VCaP (cell line): ENCODE measurements at regions not wholly inside any gene's neighbourhood (a gene's known extent, or its start where the extent isn't known, plus 50 kb on each side); places are given as distances from the start of the nearest gene placed in this dataset.

Experiments used
- H3K27ac ChIP-seq: fragments of 450-650 bp; 2 replicates; pipeline ENCODE4 v1.5.1; 2017
- TF ChIP-seq, protein P1 (sequence below): fragments of 450-650 bp; conservative IDR thresholded peaks from 2 replicates; pipeline ENCODE4 v1.5.1; 2017; ENCODE audit warnings: mild to moderate bottlenecking, moderate library complexity

- TF ChIP-seq, protein P1, sequence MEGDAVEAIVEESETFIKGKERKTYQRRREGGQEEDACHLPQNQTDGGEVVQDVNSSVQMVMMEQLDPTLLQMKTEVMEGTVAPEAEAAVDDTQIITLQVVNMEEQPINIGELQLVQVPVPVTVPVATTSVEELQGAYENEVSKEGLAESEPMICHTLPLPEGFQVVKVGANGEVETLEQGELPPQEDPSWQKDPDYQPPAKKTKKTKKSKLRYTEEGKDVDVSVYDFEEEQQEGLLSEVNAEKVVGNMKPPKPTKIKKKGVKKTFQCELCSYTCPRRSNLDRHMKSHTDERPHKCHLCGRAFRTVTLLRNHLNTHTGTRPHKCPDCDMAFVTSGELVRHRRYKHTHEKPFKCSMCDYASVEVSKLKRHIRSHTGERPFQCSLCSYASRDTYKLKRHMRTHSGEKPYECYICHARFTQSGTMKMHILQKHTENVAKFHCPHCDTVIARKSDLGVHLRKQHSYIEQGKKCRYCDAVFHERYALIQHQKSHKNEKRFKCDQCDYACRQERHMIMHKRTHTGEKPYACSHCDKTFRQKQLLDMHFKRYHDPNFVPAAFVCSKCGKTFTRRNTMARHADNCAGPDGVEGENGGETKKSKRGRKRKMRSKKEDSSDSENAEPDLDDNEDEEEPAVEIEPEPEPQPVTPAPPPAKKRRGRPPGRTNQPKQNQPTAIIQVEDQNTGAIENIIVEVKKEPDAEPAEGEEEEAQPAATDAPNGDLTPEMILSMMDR: no peak
- H3K27ac ChIP-seq: no peak overlapping the region
Observed at GRCh38 chr21:16572032-16572431, 842.2 kb downstream of the USP25 start.

GRCh38 chr21:16573578-16573977 lies 843.8 kb downstream of the USP25 start:
- TF ChIP-seq, protein P1: no peak
- H3K27ac ChIP-seq: peak overlapping the region; percentile 2; the same call in 1 of the 2 replicates

DNA sequence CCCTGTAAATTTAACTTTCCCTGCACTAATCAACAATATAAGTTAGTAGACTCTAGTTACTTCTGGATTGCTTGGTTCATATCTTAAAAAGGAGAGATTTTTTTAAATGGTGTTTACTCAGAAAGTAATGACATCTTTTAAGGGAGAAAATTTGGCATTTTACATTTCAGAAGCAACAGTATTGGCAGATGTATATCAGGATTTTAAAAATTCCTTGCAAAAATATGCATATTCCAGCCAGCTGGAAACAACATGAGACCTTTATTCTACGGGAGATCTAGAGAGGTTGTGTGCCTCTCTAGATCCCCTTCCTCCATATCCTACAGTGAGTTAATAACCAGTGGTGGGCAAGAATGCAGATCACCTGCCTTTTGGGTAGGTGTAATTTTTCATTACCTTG lies 848.2 kb downstream of the USP25 start:
- no peak overlapping the region; the same call in 1 of the 2 replicates for H3K27ac ChIP-seq

DNA sequence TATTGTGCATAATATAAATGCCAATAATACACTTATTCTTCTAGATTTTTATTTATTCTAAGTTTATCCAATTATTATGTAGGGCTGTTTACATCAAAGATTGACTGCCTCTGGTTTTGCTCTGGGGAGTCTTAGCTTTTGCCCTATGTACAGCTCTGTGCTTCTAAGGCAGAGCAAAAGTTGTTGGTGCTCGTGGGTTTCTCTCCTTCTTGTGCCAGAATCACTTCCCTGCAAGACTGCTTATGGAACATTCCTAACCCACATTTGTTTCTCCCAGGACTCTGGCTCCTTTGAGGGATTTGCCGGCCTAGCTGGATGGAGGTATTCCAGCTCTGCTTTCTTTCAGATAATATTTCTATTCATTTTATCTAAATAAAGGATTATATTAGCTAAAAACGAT lies 849.1 kb downstream of the USP25 start:
- TF ChIP-seq, protein P1: no peak

More for the DNA sequence above, 848.2 kb downstream of the USP25 start:
- TF ChIP-seq, protein P1: no peak

GRCh38 chr21:16579538-16579937 lies 849.8 kb downstream of the USP25 start:
- TF ChIP-seq, protein P1: no peak
- peak overlapping the region; percentile 2; the same call in 1 of the 2 replicates for H3K27ac ChIP-seq

More for the DNA sequence above, 849.1 kb downstream of the USP25 start:
- peak overlapping the region; percentile 2; the same call in 1 of the 2 replicates for H3K27ac ChIP-seq

- TF ChIP-seq, protein P1: no peak
- no peak overlapping the region for H3K27ac ChIP-seq
Observed at GRCh38 chr21:16580661-16581060, 850.9 kb downstream of the USP25 start.

DNA sequence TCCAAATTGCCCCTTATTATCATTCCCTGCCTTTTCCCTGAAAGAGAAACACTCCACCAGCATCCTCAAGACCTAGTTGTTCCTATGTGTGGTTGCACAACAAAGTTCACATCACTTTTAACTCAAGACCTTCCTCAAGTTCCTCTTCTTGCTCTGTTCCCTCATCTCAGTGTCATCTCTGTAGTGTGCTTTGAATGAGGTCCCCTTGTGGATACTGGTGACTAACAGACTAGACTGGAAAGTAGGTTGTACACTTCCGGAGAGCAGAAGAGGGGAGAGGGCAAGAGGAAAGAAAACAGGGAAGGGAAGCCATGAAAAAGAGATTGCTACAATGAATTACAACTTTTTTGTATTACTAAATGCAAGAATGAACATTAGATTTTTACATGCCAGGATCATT lies 853.8 kb downstream of the USP25 start:
- H3K27ac ChIP-seq: peak overlapping the region; percentile 78; the same call in 1 of the 2 replicates
- TF ChIP-seq, protein P1: no peak
